ENCODE measurements at regions not wholly inside any gene's neighbourhood (a gene's known extent, or its start where the extent isn't known, plus 50 kb on each side); places are given as distances from the start of the nearest gene placed in this dataset.

DNA sequence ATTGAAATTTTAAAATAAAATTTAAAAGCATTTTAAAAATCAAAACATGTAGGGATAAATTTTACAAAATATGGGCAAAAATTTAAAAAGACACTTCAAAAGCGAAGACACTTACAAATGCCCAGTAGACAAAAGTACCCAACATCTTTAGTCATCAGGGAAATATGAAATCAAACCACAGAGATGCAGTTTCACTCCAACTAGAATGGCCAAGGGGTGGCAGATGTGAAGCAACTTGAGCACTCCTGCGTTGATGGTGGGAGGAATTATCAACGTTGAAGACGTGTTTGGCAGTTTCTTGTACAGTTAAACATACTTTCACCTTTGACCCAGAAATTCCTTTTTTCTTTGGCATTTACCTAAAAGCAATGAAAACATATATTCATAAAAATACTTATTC lies 518.0 kb upstream of the SGCG start:
- WGBS, result 67% methylated on average over 4 of the region's 4 CpGs
- H3K4me1 ChIP-seq (ENCODE audit: control insufficient read depth, insufficient read depth, low read length), result no peaks in the 10 kb centered on the region
- ATAC-seq (no peak), DNase-seq (no peak)
- H3K9me3 ChIP-seq (ENCODE audit: control insufficient read depth, low read length), result no peaks in the 10 kb centered on the region
- H3K27ac ChIP-seq (ENCODE audit: low read length), result no peak overlapping the region
- intact Hi-C loops (cut with DNase I), result no loop called here
- no peaks in the 10 kb centered on the region for H3K27me3 ChIP-seq (ENCODE audit: control insufficient read depth, insufficient read depth)
- H3K4me3 ChIP-seq (ENCODE audit: low read length), result no peak overlapping the region

DNA sequence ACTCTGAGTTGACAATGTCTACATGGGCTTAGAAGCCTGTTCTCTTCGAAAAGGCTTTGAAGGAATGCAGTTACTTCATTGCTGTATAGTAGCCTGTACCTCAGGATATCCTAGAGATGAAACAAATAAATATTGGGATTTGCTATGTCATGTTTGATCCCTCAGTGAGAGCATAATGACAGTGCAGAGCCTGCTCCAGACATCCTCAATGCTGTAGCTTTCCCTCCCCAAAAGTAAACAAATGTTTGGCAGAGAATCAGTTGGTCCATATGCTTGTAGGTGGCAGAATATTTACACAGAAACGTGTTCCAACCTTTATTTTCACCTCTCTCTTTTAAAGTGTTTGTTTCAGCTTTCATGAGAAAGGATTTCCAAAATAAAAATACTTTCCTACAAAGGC lies 515.3 kb upstream of the SGCG start:
- Histone ChIP-seq H3K27me3 (ENCODE audit: control insufficient read depth, insufficient read depth) (no peaks in the 10 kb centered on the region), H3K4me1 (ENCODE audit: control insufficient read depth, insufficient read depth, low read length) (no peaks in the 10 kb centered on the region), H3K4me3 (ENCODE audit: low read length) (no peak overlapping the region), H3K9me3 (ENCODE audit: control insufficient read depth, low read length) (no peaks in the 10 kb centered on the region), H3K27ac (ENCODE audit: low read length) (no peak overlapping the region)
- intact Hi-C loops (cut with DNase I), result no loop called here
- ATAC-seq (no peak), DNase-seq (no peak)
- whole genome bisulfite sequencing, result 51% methylated on average over 2 of the region's 2 CpGs

DNA sequence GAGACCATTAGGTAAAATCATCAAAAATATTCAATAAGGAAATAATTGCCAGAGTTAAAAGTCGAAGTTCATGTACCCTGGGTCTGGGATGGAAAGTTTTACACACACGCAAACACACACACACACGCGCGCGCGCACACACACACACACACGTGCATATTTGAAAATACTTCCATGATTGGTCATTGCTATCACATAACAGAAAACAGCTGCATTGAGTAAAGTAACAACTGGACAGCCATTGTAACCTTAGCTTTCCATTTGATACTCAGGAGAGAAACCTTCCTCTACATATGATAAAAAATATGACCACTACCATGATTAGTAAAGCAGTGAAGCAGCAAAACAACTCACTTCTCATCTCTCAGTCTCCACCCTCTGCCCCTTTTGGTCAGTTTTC lies 490.0 kb upstream of the SGCG start:
- ATAC-seq (no peak), DNase-seq (no peak)
- Histone ChIP-seq H3K4me3 (ENCODE audit: low read length) (no peak overlapping the region), H3K9me3 (ENCODE audit: control insufficient read depth, low read length) (no peaks in the 10 kb centered on the region), H3K27me3 (ENCODE audit: control insufficient read depth, insufficient read depth) (no peaks in the 10 kb centered on the region), H3K4me1 (ENCODE audit: control insufficient read depth, insufficient read depth, low read length) (no peaks in the 10 kb centered on the region), H3K27ac (ENCODE audit: low read length) (no peak overlapping the region)
- intact Hi-C loops (cut with DNase I), result no loop called here
- WGBS, result 77% methylated on average over 8 of the region's 8 CpGs

DNA sequence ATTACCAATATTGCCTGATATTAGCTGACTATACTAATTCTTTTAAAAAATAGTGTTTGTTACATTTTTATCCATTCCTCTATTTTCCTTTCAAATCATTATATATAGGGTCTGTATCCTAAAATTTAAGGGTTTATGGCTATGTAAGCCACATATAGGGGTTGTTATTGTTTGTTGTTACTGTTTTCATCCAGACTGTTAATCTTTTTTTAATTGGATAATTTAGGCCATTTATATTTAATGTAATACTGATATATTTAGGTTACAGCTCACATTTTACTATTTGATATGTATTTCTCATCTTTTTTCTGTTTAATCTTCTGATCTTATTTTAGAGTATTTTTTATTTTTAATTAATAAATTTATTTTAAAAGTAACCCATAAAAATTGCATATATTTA lies 487.1 kb upstream of the SGCG start:
- no peak for DNase-seq
- intact Hi-C loops (cut with DNase I), result no loop called here
- Histone ChIP-seq H3K27ac (ENCODE audit: low read length) (no peak overlapping the region), H3K27me3 (ENCODE audit: control insufficient read depth, insufficient read depth) (no peaks in the 10 kb centered on the region), H3K4me1 (ENCODE audit: control insufficient read depth, insufficient read depth, low read length) (no peaks in the 10 kb centered on the region), H3K9me3 (ENCODE audit: control insufficient read depth, low read length) (no peaks in the 10 kb centered on the region), H3K4me3 (ENCODE audit: low read length) (no peak overlapping the region)
- ATAC-seq, result no peak

DNA sequence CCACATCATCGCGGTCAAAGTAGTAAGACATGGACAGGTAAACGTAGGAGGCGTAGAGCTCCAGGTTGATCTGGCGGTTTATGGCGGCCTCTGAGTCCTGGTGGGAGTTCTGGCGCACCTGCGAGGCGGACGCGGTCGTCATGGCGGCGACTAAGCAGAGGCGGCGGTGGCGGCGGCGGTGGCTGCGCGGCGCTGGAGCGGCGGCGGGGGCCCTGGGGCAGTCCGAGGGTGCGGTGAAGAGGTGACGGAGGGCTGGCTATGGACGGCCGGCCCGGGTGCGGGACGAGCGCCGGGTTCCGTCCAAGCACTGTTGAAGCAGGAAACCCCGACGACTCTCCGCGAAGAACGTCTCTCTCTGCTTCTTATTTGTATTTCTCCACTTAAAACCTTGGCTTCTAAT lies 484.3 kb upstream of the SGCG start:
- Histone ChIP-seq H3K4me1 (ENCODE audit: control insufficient read depth, insufficient read depth, low read length) (no peaks in the 10 kb centered on the region), H3K27me3 (ENCODE audit: control insufficient read depth, insufficient read depth) (no peaks in the 10 kb centered on the region), H3K27ac (ENCODE audit: low read length) (no peak overlapping the region), H3K9me3 (ENCODE audit: control insufficient read depth, low read length) (no peaks in the 10 kb centered on the region), H3K4me3 (ENCODE audit: low read length) (no peak overlapping the region)
- ATAC-seq (no peak), DNase-seq (no peak)
- WGBS, result 70% methylated on average over 41 of the region's 41 CpGs
- intact Hi-C loops (cut with DNase I), result no loop called here

DNA sequence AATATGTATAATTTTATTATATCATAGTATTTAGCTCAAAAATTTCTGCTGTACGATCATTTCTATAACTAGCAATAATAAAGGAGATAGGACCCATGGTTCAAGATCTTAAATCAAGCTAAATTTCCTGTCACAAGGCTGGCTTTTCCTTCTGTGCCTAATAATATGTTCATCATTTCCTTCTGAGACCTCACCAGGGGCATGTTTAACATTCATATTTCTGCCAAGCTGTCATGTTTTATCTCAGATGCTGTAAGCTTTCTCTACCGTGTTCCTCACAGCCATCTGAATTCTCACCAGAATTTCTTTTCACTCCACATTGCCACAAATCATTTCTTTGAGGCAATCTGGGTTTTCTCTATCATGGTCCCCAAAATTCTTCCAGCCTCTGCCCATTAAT lies 482.3 kb upstream of the SGCG start:
- WGBS, result 41% methylated on average over 2 of the region's 2 CpGs
- H3K9me3 ChIP-seq (ENCODE audit: control insufficient read depth, low read length), result no peaks in the 10 kb centered on the region
- ATAC-seq (no peak), DNase-seq (no peak)
- intact Hi-C loops (cut with DNase I), result no loop called here
- H3K4me3 ChIP-seq (ENCODE audit: low read length), result no peak overlapping the region
- no peak overlapping the region for H3K27ac ChIP-seq (ENCODE audit: low read length)
- no peaks in the 10 kb centered on the region for H3K4me1 ChIP-seq (ENCODE audit: control insufficient read depth, insufficient read depth, low read length)
- H3K27me3 ChIP-seq (ENCODE audit: control insufficient read depth, insufficient read depth), result no peaks in the 10 kb centered on the region

DNA sequence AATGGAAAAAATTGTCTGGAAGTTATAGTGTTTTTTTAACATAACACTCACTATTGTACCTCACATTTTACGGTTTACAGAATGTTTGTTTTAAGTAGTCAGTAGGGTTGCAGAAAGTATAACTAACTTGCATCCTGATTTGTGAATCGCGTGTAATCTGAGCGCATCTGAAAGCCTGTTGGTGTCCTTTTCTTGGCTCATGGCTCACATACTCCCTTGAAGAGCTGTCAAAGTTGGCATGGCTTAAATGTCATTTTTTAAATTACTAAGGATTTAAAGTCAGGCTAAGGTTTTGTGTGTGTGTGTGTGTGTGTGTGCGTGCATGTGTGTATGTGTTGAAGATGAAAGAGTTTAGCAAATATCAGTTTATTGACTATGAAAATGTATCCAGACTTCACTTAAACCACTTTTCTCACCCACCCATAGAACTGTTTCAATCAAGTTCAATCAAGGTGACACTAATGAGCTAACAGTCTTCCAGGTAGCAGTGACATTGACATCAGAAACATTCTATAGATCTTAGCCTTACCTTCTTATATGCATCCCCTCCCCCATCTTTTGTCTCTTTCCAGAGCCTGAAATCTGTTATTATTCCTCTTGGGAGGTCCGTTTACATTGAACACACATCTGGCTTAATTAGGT lies 480.4 kb upstream of the SGCG start:
- Histone ChIP-seq H3K27ac (ENCODE audit: low read length) (no peak overlapping the region), H3K4me1 (ENCODE audit: control insufficient read depth, insufficient read depth, low read length) (no peaks in the 10 kb centered on the region), H3K27me3 (ENCODE audit: control insufficient read depth, insufficient read depth) (no peaks in the 10 kb centered on the region), H3K9me3 (ENCODE audit: control insufficient read depth, low read length) (no peaks in the 10 kb centered on the region), H3K4me3 (ENCODE audit: low read length) (no peak overlapping the region)
- intact Hi-C loops (cut with DNase I), result no loop called here
- ATAC-seq (no peak), DNase-seq (no peak)
- WGBS, result 65% methylated on average over 6 of the region's 6 CpGs

DNA sequence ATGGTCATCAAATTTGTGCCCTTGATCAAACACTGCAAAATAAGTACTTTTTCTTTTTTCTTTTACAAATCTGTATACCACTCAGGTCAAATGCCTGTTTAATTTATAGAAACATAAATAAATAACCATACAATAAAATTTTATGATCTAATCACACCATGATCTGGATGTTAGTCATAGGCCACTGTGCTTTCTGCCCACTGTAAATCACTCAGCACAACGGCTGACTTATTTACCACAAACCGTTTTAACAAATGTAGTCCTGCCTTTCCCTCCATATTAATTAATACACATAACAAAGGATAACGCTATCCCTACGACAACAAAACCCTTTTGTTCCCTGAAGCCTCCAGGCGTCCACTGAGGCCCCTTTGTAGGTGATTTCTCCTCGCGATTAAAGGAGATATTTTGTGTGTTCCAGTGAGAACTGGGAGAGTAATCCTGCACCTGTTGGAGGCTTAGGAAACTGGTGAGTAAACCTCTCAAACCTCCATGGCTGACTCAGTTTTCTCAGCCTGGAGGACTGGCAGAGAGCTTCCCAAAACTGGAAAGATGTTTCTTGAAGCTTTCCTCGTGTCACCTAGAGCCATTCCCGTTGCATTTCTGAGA lies 477.1 kb upstream of the SGCG start:
- 81% methylated on average over 9 of the region's 9 CpGs for WGBS

DNA sequence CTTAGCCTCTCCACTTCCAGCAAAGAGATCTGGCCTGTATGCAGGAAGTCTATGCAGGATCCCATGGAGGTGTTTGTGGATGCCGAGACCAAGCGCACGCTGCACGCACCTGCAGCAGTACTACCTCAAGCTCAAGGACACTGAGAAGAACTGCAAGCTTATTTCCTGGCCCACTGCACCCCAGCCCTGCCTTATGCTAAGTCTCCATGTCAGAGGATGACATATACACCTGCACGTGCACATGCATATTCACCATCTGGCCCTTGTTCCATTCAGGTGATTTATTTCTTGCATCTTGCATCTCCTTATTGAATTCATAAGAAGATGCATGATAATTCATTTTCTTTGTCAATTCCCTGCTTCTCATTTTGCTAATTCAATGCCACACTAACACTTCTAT lies 472.8 kb upstream of the SGCG start:
- Histone ChIP-seq H3K9me3 (ENCODE audit: control insufficient read depth, low read length) (no peaks in the 10 kb centered on the region), H3K27ac (ENCODE audit: low read length) (no peak overlapping the region), H3K27me3 (ENCODE audit: control insufficient read depth, insufficient read depth) (no peaks in the 10 kb centered on the region), H3K4me1 (ENCODE audit: control insufficient read depth, insufficient read depth, low read length) (no peaks in the 10 kb centered on the region), H3K4me3 (ENCODE audit: low read length) (no peak overlapping the region)
- DNase-seq, result no peak
- WGBS, result 95% methylated on average over 5 of the region's 5 CpGs
- ATAC-seq, result no peak
- intact Hi-C loops (cut with DNase I), result no loop called here

More for the DNA sequence above, 477.1 kb upstream of the SGCG start:
- Histone ChIP-seq H3K4me1 (ENCODE audit: control insufficient read depth, insufficient read depth, low read length) (no peaks in the 10 kb centered on the region), H3K27ac (ENCODE audit: low read length) (no peak overlapping the region), H3K4me3 (ENCODE audit: low read length) (no peak overlapping the region), H3K9me3 (ENCODE audit: control insufficient read depth, low read length) (no peaks in the 10 kb centered on the region), H3K27me3 (ENCODE audit: control insufficient read depth, insufficient read depth) (no peaks in the 10 kb centered on the region)
- ATAC-seq, result no peak
- no peak for DNase-seq
- intact Hi-C loops (cut with DNase I), result no loop called here

DNA sequence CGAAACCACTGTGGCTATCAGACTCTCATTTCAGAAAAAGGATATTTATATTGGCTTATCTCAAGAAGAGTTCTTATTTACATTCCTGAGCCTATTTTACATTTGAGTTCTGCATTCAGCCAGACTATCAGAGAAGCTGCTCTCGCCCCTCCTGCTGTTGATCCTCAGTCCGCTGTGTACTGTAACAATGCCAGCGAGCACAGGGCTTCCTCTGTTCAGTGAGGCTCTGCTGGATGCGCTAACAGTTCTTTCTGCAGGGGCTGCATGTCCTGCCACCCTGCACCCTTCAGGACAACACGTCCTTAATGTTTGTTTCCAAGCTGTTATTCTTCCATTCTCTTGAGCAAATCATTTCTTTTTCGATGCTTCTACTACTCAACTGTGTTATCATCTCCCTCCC lies 463.7 kb upstream of the SGCG start:
- ATAC-seq (peak in 1 of 2 donors; percentile 22), DNase-seq (peak in 1 of 3 donors; percentile 55)
- Histone ChIP-seq H3K27me3 (ENCODE audit: control insufficient read depth, insufficient read depth) (no peaks in the 10 kb centered on the region), H3K27ac (ENCODE audit: low read length) (no peak overlapping the region), H3K9me3 (ENCODE audit: control insufficient read depth, low read length) (no peaks in the 10 kb centered on the region), H3K4me3 (ENCODE audit: low read length) (no peak overlapping the region), H3K4me1 (ENCODE audit: control insufficient read depth, insufficient read depth, low read length) (no peaks in the 10 kb centered on the region)
- 47% methylated on average over 7 of the region's 7 CpGs for WGBS
- intact Hi-C loops (cut with DNase I), result no loop called here

DNA sequence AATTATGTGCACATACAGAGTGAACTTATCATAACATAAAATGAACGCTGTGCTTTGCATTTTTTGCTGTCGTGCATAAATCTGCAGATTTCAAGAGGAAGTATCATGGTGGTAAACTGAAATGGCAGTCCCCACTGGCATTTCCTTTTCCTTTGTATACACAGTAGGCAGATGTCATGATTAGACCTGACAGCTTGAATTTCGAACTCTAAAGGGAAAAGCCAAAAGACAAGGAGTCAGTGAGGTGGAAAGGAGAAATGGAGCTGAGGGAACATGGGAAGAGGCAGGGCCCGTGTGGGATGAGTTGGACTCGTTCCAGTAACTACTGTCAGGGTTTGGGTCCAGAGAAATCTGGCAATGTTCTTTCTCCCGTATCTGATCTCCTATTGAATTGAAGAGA lies 454.1 kb upstream of the SGCG start:
- intact Hi-C loops (cut with DNase I), result no loop called here

More for the DNA sequence above, 454.1 kb upstream of the SGCG start:
- no peaks in the 10 kb centered on the region for H3K4me1 ChIP-seq (ENCODE audit: control insufficient read depth, insufficient read depth, low read length)
- no peak for ATAC-seq
- 44% methylated on average over 6 of the region's 6 CpGs for WGBS
- H3K9me3 ChIP-seq (ENCODE audit: control insufficient read depth, low read length), result no peaks in the 10 kb centered on the region
- no peak overlapping the region for H3K4me3 ChIP-seq (ENCODE audit: low read length)
- H3K27me3 ChIP-seq (ENCODE audit: control insufficient read depth, insufficient read depth), result no peaks in the 10 kb centered on the region
- no peak for DNase-seq
- H3K27ac ChIP-seq (ENCODE audit: low read length), result no peak overlapping the region

Data from right cardiac atrium (tissue), 5 donors.